GM23338 (cell line): ENCODE measurements at regions not wholly inside any gene's neighbourhood (a gene's known extent, or its start where the extent isn't known, plus 50 kb on each side); places are given as distances from the start of the nearest gene placed in this dataset.

Experiments
- ATAC-seq: fragments of 200-7000 bp; cut with Tn5 transposase; 3 replicates; pipeline ENCODE4 v1.9.1; 2020
- DNase-seq: peaks from one replicate; pipeline ENCODE4 v3.0.0-alpha.2; 2015; ENCODE audit warnings: low spot score
- H2AFZ ChIP-seq: fragments of 200-600 bp; sonication (generic); 2 replicates; pipeline ENCODE4 v1.8.0; 2016; ENCODE audit warnings: antibody characterized with exemption, mild to moderate bottlenecking, moderate library complexity
- H3F3A ChIP-seq: fragments of 200-600 bp; sonication (generic); replicated peaks from 2 replicates; pipeline ENCODE4 v1.8.0; 2017; ENCODE audit warnings: antibody characterized with exemption, mixed run types, low read depth
- H3K27ac ChIP-seq: fragments of 200-600 bp; sonication (generic); 2 replicates; pipeline ENCODE4 v1.6.1; 2016; ENCODE audit warnings: low read depth
- H3K27me3 ChIP-seq: fragments of 200-600 bp; sonication (generic); 2 replicates; pipeline ENCODE4 v1.8.0; 2016; ENCODE audit warnings: mild to moderate bottlenecking, mixed run types, moderate library complexity; ENCODE audit not compliant: insufficient read depth
- H3K36me3 ChIP-seq: fragments of 200-600 bp; sonication (generic); 2 replicates; pipeline ENCODE4 v1.8.0; 2016; ENCODE audit warnings: mild to moderate bottlenecking; ENCODE audit not compliant: insufficient read depth
- H3K4me1 ChIP-seq: fragments of 200-600 bp; sonication (generic); 2 replicates; pipeline ENCODE4 v1.8.0; 2016; ENCODE audit warnings: mild to moderate bottlenecking, moderate library complexity; ENCODE audit not compliant: insufficient read depth
- H3K4me2 ChIP-seq: fragments of 200-600 bp; sonication (generic); 2 replicates; pipeline ENCODE4 v1.7.1; 2017; ENCODE audit warnings: mixed run types
- H3K4me3 ChIP-seq: fragments of 200-600 bp; sonication (generic); 2 replicates; pipeline ENCODE4 v1.6.1; 2016; ENCODE audit warnings: mixed run types
- H3K79me2 ChIP-seq: fragments of 200-600 bp; sonication (generic); replicated peaks from 2 replicates; pipeline ENCODE4 v1.8.0; 2017; ENCODE audit warnings: mild to moderate bottlenecking; ENCODE audit not compliant: insufficient read depth
- H3K9me2 ChIP-seq: fragments of 200-600 bp; sonication (generic); 2 replicates; pipeline ENCODE4 v1.8.0; 2017; ENCODE audit not compliant: insufficient read depth
- H4K20me1 ChIP-seq: fragments of 200-600 bp; sonication (generic); replicated peaks from 2 replicates; pipeline ENCODE4 v1.8.0; 2017; ENCODE audit warnings: mild to moderate bottlenecking; ENCODE audit not compliant: insufficient read depth
- H3K27ac Mint-ChIP-seq: 2 replicates; pipeline ENCODE4 v1.8.0; 2020; ENCODE audit warnings: inconsistent platforms, mild to moderate bottlenecking, moderate library complexity, mixed read lengths
- H3K27me3 Mint-ChIP-seq: 3 replicates; pipeline ENCODE4 v1.8.0; 2022; ENCODE audit warnings: low read depth, mild to moderate bottlenecking, moderate library complexity, mixed read lengths, inconsistent platforms; ENCODE audit not compliant: insufficient read depth, poor library complexity
- H3K36me3 Mint-ChIP-seq: 3 replicates; pipeline ENCODE4 v1.8.0; 2021; ENCODE audit warnings: low read depth, mild to moderate bottlenecking, inconsistent platforms, moderate library complexity, mixed read lengths
- H3K4me1 Mint-ChIP-seq: 3 replicates; pipeline ENCODE4 v1.8.0; 2020; ENCODE audit warnings: mild to moderate bottlenecking, inconsistent platforms, mixed read lengths
- H3K4me3 Mint-ChIP-seq: 3 replicates; pipeline ENCODE4 v1.8.0; 2021; ENCODE audit warnings: moderate library complexity, mild to moderate bottlenecking, inconsistent platforms, mixed read lengths
- H3K9me3 Mint-ChIP-seq: 3 replicates; pipeline ENCODE4 v1.8.0; 2020; ENCODE audit warnings: moderate library complexity, mild to moderate bottlenecking, inconsistent platforms, mixed read lengths
- CREB1 ChIP-seq: fragments of 250-450 bp; sonication (Bioruptor Pico); IDR thresholded peaks from 2 replicates; pipeline ENCODE4 v1.5.0; 2020; ENCODE audit warnings: low read depth, mild to moderate bottlenecking, moderate library complexity
- EZH2 ChIP-seq: fragments of 200-600 bp; sonication (generic); IDR thresholded peaks from one replicate; pipeline ENCODE4 v1.8.0; 2017; ENCODE audit warnings: antibody characterized with exemption, mild to moderate bottlenecking, low read depth; ENCODE audit not compliant: unreplicated experiment
- EZH2phosphoT487 ChIP-seq: fragments of 200-600 bp; sonication (generic); IDR thresholded peaks from one replicate; pipeline ENCODE4 v1.8.1; 2018; ENCODE audit warnings: antibody characterized with exemption; ENCODE audit not compliant: unreplicated experiment
- JUNB ChIP-seq: IDR thresholded peaks from one replicate; pipeline ENCODE4 v1.6.1; 2016; ENCODE audit warnings: antibody characterized with exemption; ENCODE audit not compliant: unreplicated experiment
- NANOG ChIP-seq: IDR thresholded peaks from 2 replicates; pipeline ENCODE4 v1.6.1; 2016; ENCODE audit warnings: antibody characterized with exemption, borderline replicate concordance
- POLR2AphosphoS5 ChIP-seq: IDR thresholded peaks from 2 replicates; pipeline ENCODE4 v1.6.1; 2016; ENCODE audit warnings: antibody characterized with exemption, low read depth
- STAT1 ChIP-seq: IDR thresholded peaks from one replicate; pipeline ENCODE4 v1.6.1; 2016; ENCODE audit warnings: antibody characterized with exemption; ENCODE audit not compliant: unreplicated experiment
- ZNF114 ChIP-seq: fragments of 250-450 bp; sonication (Bioruptor Pico); IDR thresholded peaks from 2 replicates; pipeline ENCODE4 v1.5.0; 2020; ENCODE audit warnings: mild to moderate bottlenecking, moderate library complexity
- ZNF331 ChIP-seq: fragments of 250-450 bp; sonication (Bioruptor Pico); IDR thresholded peaks from 2 replicates; pipeline ENCODE4 v1.5.0; 2020; ENCODE audit warnings: low read depth, mild to moderate bottlenecking, moderate library complexity
- TF ChIP-seq, protein P1 (sequence below): fragments of 250-450 bp; sonication (Bioruptor Pico); IDR thresholded peaks from 2 replicates; pipeline ENCODE4 v1.5.0; 2020; ENCODE audit warnings: mild to moderate bottlenecking, moderate library complexity
- TF ChIP-seq, protein P2 (sequence below): IDR thresholded peaks from 2 replicates; pipeline ENCODE4 v1.6.1; 2016; ENCODE audit warnings: antibody characterized with exemption
- TF ChIP-seq, protein P3 (sequence below), 2 experiments: fragments of 200-600 bp in 1 of 2; sonication (generic) in 1 of 2; conservative IDR thresholded peaks; 2 replicates each; pipeline versions ENCODE4 v1.5.1 to v1.6.1; 2016 to 2017; ENCODE audit warnings: antibody characterized with exemption in 2 of 2, low read depth in 2 of 2, mild to moderate bottlenecking in 2 of 2, moderate library complexity in 1 of 2
- TF ChIP-seq, protein P4 (sequence below): IDR thresholded peaks from one replicate; pipeline ENCODE4 v1.6.1; 2018; ENCODE audit warnings: antibody characterized with exemption; ENCODE audit not compliant: unreplicated experiment

DNA sequence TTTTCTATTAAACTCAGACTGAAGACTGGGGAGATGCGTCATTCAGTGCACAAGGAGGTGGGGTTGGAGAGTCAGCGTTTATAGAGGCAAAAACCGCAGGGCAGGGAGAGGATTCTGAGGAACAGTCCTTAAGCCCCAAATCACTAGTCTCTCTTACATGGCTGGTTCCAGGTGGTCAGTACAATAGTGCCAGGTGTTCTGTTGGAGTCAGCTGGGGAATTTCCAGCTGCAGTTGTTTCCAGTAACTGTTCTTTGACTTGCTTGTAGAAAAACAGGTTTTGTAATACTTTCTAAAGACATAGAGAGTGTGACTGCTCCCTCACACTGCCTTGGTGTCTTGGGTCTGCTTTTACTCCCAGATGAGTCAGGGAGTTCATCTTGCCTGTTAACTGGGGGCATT, 192.2 kb downstream of the TMTC3 start:
- Mint-ChIP-seq H3K4me3 (no peak overlapping the region), H3K27ac (peak overlapping the region; percentile 17; the same call in 1 of the 2 replicates), H3K36me3 (peaks cover 4% of the 10 kb centered on the region; the same call in 1 of the 3 replicates), H3K27me3 (peaks cover 3% of the 10 kb centered on the region), H3K4me1 (peaks cover 2% of the 10 kb centered on the region; the same call in 1 of the 3 replicates), H3K9me3 (peaks cover 7% of the 10 kb centered on the region; the same call in 2 of the 3 replicates)
- Histone ChIP-seq H3K4me1 (no peaks in the 10 kb centered on the region), H3K4me3 (no peak overlapping the region), H4K20me1 (no peaks in the 10 kb centered on the region), H3K4me2 (no peak overlapping the region), H3K27ac (no peak overlapping the region), H3K79me2 (no peaks in the 10 kb centered on the region), H2AFZ (no peak overlapping the region), H3K9me2 (peaks cover 3% of the 10 kb centered on the region; the same call in 1 of the 2 replicates), H3K27me3 (no peaks in the 10 kb centered on the region), H3K36me3 (no peaks in the 10 kb centered on the region), H3F3A (no peaks in the 10 kb centered on the region)
- no peak for TF ChIP-seq ZNF331 (CRISPR knock-in tag)
- TF ChIP-seq, protein P1, sequence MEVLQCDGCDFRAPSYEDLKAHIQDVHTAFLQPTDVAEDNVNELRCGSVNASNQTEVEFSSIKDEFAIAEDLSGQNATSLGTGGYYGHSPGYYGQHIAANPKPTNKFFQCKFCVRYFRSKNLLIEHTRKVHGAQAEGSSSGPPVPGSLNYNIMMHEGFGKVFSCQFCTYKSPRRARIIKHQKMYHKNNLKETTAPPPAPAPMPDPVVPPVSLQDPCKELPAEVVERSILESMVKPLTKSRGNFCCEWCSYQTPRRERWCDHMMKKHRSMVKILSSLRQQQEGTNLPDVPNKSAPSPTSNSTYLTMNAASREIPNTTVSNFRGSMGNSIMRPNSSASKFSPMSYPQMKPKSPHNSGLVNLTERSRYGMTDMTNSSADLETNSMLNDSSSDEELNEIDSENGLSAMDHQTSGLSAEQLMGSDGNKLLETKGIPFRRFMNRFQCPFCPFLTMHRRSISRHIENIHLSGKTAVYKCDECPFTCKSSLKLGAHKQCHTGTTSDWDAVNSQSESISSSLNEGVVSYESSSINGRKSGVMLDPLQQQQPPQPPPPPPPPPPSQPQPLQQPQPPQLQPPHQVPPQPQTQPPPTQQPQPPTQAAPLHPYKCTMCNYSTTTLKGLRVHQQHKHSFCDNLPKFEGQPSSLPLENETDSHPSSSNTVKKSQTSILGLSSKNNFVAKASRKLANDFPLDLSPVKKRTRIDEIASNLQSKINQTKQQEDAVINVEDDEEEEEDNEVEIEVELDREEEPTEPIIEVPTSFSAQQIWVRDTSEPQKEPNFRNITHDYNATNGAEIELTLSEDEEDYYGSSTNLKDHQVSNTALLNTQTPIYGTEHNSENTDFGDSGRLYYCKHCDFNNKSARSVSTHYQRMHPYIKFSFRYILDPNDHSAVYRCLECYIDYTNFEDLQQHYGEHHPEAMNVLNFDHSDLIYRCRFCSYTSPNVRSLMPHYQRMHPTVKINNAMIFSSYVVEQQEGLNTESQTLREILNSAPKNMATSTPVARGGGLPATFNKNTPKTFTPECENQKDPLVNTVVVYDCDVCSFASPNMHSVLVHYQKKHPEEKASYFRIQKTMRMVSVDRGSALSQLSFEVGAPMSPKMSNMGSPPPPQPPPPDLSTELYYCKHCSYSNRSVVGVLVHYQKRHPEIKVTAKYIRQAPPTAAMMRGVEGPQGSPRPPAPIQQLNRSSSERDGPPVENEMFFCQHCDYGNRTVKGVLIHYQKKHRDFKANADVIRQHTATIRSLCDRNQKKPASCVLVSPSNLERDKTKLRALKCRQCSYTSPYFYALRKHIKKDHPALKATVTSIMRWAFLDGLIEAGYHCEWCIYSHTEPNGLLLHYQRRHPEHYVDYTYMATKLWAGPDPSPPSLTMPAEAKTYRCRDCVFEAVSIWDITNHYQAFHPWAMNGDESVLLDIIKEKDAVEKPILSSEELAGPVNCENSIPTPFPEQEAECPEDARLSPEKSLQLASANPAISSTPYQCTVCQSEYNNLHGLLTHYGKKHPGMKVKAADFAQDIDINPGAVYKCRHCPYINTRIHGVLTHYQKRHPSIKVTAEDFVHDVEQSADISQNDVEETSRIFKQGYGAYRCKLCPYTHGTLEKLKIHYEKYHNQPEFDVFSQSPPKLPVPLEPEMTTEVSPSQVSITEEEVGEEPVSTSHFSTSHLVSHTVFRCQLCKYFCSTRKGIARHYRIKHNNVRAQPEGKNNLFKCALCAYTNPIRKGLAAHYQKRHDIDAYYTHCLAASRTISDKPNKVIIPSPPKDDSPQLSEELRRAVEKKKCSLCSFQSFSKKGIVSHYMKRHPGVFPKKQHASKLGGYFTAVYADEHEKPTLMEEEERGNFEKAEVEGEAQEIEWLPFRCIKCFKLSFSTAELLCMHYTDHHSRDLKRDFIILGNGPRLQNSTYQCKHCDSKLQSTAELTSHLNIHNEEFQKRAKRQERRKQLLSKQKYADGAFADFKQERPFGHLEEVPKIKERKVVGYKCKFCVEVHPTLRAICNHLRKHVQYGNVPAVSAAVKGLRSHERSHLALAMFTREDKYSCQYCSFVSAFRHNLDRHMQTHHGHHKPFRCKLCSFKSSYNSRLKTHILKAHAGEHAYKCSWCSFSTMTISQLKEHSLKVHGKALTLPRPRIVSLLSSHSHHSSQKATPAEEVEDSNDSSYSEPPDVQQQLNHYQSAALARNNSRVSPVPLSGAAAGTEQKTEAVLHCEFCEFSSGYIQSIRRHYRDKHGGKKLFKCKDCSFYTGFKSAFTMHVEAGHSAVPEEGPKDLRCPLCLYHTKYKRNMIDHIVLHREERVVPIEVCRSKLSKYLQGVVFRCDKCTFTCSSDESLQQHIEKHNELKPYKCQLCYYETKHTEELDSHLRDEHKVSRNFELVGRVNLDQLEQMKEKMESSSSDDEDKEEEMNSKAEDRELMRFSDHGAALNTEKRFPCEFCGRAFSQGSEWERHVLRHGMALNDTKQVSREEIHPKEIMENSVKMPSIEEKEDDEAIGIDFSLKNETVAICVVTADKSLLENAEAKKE (CRISPR knock-in tag), result no peak
- no peak for TF ChIP-seq POLR2AphosphoS5
- no peak for TF ChIP-seq NANOG
- no peak for TF ChIP-seq CREB1 (CRISPR knock-in tag)
- TF ChIP-seq JUNB, result no peak
- TF ChIP-seq EZH2, result no peak
- TF ChIP-seq, protein P2, sequence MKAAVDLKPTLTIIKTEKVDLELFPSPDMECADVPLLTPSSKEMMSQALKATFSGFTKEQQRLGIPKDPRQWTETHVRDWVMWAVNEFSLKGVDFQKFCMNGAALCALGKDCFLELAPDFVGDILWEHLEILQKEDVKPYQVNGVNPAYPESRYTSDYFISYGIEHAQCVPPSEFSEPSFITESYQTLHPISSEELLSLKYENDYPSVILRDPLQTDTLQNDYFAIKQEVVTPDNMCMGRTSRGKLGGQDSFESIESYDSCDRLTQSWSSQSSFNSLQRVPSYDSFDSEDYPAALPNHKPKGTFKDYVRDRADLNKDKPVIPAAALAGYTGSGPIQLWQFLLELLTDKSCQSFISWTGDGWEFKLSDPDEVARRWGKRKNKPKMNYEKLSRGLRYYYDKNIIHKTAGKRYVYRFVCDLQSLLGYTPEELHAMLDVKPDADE, result no peak
- no peak for TF ChIP-seq EZH2phosphoT487
- TF ChIP-seq STAT1, result no peak
- TF ChIP-seq, protein P3, sequence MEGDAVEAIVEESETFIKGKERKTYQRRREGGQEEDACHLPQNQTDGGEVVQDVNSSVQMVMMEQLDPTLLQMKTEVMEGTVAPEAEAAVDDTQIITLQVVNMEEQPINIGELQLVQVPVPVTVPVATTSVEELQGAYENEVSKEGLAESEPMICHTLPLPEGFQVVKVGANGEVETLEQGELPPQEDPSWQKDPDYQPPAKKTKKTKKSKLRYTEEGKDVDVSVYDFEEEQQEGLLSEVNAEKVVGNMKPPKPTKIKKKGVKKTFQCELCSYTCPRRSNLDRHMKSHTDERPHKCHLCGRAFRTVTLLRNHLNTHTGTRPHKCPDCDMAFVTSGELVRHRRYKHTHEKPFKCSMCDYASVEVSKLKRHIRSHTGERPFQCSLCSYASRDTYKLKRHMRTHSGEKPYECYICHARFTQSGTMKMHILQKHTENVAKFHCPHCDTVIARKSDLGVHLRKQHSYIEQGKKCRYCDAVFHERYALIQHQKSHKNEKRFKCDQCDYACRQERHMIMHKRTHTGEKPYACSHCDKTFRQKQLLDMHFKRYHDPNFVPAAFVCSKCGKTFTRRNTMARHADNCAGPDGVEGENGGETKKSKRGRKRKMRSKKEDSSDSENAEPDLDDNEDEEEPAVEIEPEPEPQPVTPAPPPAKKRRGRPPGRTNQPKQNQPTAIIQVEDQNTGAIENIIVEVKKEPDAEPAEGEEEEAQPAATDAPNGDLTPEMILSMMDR (conservative IDR thresholded peaks at IDR 0.05; ENCODE audit: low read depth in 2 of 2), result no peak
- TF ChIP-seq, protein P4, sequence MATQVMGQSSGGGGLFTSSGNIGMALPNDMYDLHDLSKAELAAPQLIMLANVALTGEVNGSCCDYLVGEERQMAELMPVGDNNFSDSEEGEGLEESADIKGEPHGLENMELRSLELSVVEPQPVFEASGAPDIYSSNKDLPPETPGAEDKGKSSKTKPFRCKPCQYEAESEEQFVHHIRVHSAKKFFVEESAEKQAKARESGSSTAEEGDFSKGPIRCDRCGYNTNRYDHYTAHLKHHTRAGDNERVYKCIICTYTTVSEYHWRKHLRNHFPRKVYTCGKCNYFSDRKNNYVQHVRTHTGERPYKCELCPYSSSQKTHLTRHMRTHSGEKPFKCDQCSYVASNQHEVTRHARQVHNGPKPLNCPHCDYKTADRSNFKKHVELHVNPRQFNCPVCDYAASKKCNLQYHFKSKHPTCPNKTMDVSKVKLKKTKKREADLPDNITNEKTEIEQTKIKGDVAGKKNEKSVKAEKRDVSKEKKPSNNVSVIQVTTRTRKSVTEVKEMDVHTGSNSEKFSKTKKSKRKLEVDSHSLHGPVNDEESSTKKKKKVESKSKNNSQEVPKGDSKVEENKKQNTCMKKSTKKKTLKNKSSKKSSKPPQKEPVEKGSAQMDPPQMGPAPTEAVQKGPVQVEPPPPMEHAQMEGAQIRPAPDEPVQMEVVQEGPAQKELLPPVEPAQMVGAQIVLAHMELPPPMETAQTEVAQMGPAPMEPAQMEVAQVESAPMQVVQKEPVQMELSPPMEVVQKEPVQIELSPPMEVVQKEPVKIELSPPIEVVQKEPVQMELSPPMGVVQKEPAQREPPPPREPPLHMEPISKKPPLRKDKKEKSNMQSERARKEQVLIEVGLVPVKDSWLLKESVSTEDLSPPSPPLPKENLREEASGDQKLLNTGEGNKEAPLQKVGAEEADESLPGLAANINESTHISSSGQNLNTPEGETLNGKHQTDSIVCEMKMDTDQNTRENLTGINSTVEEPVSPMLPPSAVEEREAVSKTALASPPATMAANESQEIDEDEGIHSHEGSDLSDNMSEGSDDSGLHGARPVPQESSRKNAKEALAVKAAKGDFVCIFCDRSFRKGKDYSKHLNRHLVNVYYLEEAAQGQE, result no peak
- no peak for TF ChIP-seq ZNF114 (CRISPR knock-in tag)
- ATAC-seq, result peak; percentile 78
- DNase-seq, result peak; percentile 43
